HEK293T (cell line): ENCODE measurements at regions not wholly inside any gene's neighbourhood (a gene's known extent, or its start where the extent isn't known, plus 50 kb on each side); places are given as distances from the start of the nearest gene placed in this dataset.

Experiments
- ARNT ChIP-seq: fragments of 450-650 bp; IDR thresholded peaks from 2 replicates; pipeline ENCODE4 v1.6.1; 2017; ENCODE audit warnings: mild to moderate bottlenecking
- BHLHE40 ChIP-seq: fragments of 450-650 bp; IDR thresholded peaks from 2 replicates; pipeline ENCODE4 v1.6.1; 2016; ENCODE audit warnings: mild to moderate bottlenecking, moderate library complexity, borderline replicate concordance
- ELF4 ChIP-seq: fragments of 450-650 bp; IDR thresholded peaks from 2 replicates; pipeline ENCODE4 v1.6.1; 2017; ENCODE audit warnings: antibody characterized with exemption
- FOXA1 ChIP-seq: fragments of 450-650 bp; IDR thresholded peaks from 2 replicates; pipeline ENCODE4 v1.6.1; 2016; ENCODE audit warnings: mild to moderate bottlenecking
- FOXK2 ChIP-seq: fragments of 450-650 bp; IDR thresholded peaks from 2 replicates; pipeline ENCODE4 v1.6.1; 2016; ENCODE audit warnings: mild to moderate bottlenecking
- HDGF ChIP-seq: fragments of 450-650 bp; IDR thresholded peaks from 2 replicates; pipeline ENCODE4 v1.6.1; 2017; ENCODE audit warnings: antibody characterized with exemption, borderline replicate concordance
- NFRKB ChIP-seq: fragments of 450-650 bp; IDR thresholded peaks from 2 replicates; pipeline ENCODE4 v1.6.1; 2016; ENCODE audit warnings: mild to moderate bottlenecking, moderate library complexity
- PKNOX1 ChIP-seq: fragments of 450-650 bp; IDR thresholded peaks from 2 replicates; pipeline ENCODE4 v1.6.1; 2016
- SP1 ChIP-seq: fragments of 450-650 bp; IDR thresholded peaks from 2 replicates; pipeline ENCODE4 v1.6.1; 2017
- SUZ12 ChIP-seq: fragments of 450-650 bp; IDR thresholded peaks from 2 replicates; pipeline ENCODE4 v1.6.1; 2016; ENCODE audit warnings: mild to moderate bottlenecking
- TARDBP ChIP-seq: fragments of 450-650 bp; IDR thresholded peaks from 2 replicates; pipeline ENCODE4 v1.6.1; 2016
- ZNF384 ChIP-seq: fragments of 450-650 bp; IDR thresholded peaks from 2 replicates; pipeline ENCODE4 v1.6.1; 2016

DNA sequence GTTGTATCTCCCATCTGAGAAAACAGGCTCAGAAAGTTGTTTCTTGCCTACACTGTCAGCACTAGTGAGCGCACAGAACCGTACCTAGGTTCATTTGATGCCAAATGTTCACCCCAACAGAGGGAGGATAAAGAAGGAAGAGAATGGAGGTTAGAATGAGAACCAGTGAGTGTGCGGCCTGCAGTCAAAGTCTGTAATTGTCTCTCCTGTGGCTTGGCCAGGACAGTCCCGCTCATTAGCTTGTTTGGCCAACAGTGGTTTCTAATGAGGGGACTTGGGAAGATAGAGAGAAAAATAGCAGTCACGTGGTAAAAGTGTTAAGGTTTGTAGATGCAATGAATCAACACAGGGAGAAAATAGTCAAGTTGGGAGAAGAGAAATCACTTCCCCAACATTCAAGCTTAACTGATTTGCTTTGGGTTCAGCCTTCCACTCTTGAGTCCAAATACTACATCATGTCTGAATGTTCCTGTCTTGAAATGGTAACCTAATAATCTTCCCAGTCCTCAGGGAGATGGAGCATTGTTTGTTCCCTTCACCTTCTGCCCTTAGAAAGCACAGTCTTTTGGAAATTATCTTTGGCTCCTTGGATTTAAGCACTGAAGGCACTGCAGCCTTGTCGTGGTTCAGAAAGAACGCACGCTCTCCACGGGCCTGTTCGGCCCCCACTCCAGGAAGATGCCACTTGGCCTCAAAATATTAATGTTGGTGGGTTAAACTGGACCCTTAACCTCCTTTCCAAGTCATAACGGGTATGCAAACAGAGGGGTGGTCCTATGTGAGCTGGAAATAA, 360.4 kb upstream of the ZNF32 start:
- TF ChIP-seq PKNOX1 (no peak), NFRKB (no peak), BHLHE40 (no peak), ZNF384 (no peak), SP1 (no peak), FOXA1 (no peak), SUZ12 (no peak), ARNT (no peak), HDGF (no peak), TARDBP (no peak), FOXK2 (no peak), ELF4 (no peak)
